HFF-Myc (cell line): ENCODE measurements at regions not wholly inside any gene's neighbourhood (a gene's known extent, or its start where the extent isn't known, plus 50 kb on each side); places are given as distances from the start of the nearest gene placed in this dataset.

Experiments used
- DNase-seq: peaks from one replicate; pipeline ENCODE4 v3.0.0-alpha.2; 2011; ENCODE audit warnings: low read depth; ENCODE audit errors: extremely low read depth
- H3K4me3 ChIP-seq: replicated peaks from 2 replicates; pipeline ENCODE4 v1.5.1; 2011; ENCODE audit warnings: low read depth, mild to moderate bottlenecking, control low read depth, low read length
- CTCF ChIP-seq: IDR thresholded peaks from 2 replicates; pipeline ENCODE4 v1.5.1; 2012; ENCODE audit warnings: mild to moderate bottlenecking, low read depth, low read length, control low read depth; ENCODE audit errors: missing control alignments

- no peak overlapping the region for H3K4me3 ChIP-seq
- no peak for TF ChIP-seq CTCF
- DNase-seq: no peak
Measured at GRCh38 chr1:59163268-59164092, 133.4 kb upstream of the FGGY start.

- TF ChIP-seq CTCF: no peak
- no peak for DNase-seq
- H3K4me3 ChIP-seq: no peak overlapping the region
Measured at GRCh38 chr1:59164371-59164770, 132.5 kb upstream of the FGGY start.

GRCh38 chr1:59165353-59165752 lies 131.5 kb upstream of the FGGY start:
- DNase-seq: no peak
- TF ChIP-seq CTCF: no peak

GRCh38 chr1:59169703-59170102 lies 127.2 kb upstream of the FGGY start:
- no peak for DNase-seq
- H3K4me3 ChIP-seq: no peak overlapping the region
- TF ChIP-seq CTCF: no peak

More at GRCh38 chr1:59165353-59165752, 131.5 kb upstream of the FGGY start:
- no peak overlapping the region for H3K4me3 ChIP-seq

- TF ChIP-seq CTCF: no peak
- DNase-seq: no peak
- H3K4me3 ChIP-seq: no peak overlapping the region
Measured at GRCh38 chr1:59170659-59171058, 126.2 kb upstream of the FGGY start.

GRCh38 chr1:59171788-59172187 lies 125.1 kb upstream of the FGGY start:
- TF ChIP-seq CTCF: no peak
- no peak for DNase-seq
- no peak overlapping the region for H3K4me3 ChIP-seq
